ENCODE measurements at regions not wholly inside any gene's neighbourhood (a gene's known extent, or its start where the extent isn't known, plus 50 kb on each side); places are given as distances from the start of the nearest gene placed in this dataset.
"Not testable (repeated sequence)": the region's sequence is repeated elsewhere in the genome, so short reads cannot be mapped to it uniquely, and the experiment has no call there.

DNA sequence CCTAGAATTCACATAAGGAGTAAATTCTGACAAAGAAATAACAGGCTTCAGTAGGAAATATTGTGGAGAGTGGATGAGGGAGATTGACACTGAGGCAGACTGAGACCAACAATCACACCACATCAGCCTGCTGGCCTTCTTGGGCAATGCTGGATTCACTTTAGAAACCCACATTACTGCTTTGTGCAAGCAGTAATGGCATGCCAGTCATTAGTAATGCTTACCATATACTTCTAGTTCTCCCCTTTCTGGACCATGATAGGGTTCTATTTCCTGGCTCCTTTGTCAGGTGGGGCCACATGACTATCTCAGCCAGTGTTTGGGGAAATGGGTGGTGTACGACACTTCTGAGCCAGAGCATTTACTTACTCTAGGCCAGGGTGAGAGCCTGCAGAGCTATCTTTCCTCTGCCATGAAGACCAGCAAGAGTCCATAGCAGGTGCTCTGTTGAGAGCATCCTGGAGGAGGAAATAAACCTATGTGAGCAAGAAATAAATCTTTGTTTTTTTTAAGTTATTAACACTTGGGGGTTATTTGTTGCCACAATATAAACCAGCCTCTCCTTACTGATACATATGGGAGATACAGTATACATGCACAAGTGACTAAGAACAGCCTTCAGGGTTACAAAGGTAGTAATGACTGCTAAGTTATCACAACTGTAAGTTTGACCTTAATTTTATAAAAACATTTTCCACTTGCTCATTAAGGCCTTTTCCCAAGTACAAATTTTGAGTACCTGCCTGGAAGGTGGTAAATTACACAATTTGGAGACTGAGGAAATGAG lies 89.3 kb upstream of the TANK start:
- no peak overlapping the region for H3K4me3 ChIP-seq (ENCODE audit: low read length, poor library complexity, severe bottlenecking)
- H3K9me3 ChIP-seq (ENCODE audit: insufficient read depth, low read depth, low read length): no peaks in the 10 kb centered on the region
- TF ChIP-seq EZH2phosphoT487 (IDR thresholded peaks at IDR 0.05; ENCODE audit: borderline replicate concordance): no peak
- TF ChIP-seq, protein P1, sequence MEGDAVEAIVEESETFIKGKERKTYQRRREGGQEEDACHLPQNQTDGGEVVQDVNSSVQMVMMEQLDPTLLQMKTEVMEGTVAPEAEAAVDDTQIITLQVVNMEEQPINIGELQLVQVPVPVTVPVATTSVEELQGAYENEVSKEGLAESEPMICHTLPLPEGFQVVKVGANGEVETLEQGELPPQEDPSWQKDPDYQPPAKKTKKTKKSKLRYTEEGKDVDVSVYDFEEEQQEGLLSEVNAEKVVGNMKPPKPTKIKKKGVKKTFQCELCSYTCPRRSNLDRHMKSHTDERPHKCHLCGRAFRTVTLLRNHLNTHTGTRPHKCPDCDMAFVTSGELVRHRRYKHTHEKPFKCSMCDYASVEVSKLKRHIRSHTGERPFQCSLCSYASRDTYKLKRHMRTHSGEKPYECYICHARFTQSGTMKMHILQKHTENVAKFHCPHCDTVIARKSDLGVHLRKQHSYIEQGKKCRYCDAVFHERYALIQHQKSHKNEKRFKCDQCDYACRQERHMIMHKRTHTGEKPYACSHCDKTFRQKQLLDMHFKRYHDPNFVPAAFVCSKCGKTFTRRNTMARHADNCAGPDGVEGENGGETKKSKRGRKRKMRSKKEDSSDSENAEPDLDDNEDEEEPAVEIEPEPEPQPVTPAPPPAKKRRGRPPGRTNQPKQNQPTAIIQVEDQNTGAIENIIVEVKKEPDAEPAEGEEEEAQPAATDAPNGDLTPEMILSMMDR (conservative IDR thresholded peaks at IDR 0.05; ENCODE audit: low read length): no peak
- H3K9ac ChIP-seq (ENCODE audit: low read depth, low read length, poor library complexity, severe bottlenecking): no peak overlapping the region
- H3K4me1 ChIP-seq (ENCODE audit: insufficient read depth, low read length, poor library complexity, severe bottlenecking): peaks cover 8% of the 10 kb centered on the region
- no peaks in the 10 kb centered on the region for H3K9me2 ChIP-seq (replicated peaks; ENCODE audit: low read depth, low read length)
- H2AFZ ChIP-seq (ENCODE audit: low read length): peak overlapping the region; percentile 42; the same call in 1 of the 2 replicates
- no peaks in the 10 kb centered on the region; the same call in 1 of the 2 replicates for H3F3A ChIP-seq (ENCODE audit: low read depth)
- no peaks in the 10 kb centered on the region for H3K36me3 ChIP-seq (ENCODE audit: insufficient read depth, low read length)
- no peaks in the 10 kb centered on the region for H3K27me3 ChIP-seq (ENCODE audit: insufficient read depth, low read length, poor library complexity, severe bottlenecking)
- no peaks in the 10 kb centered on the region for H4K20me1 ChIP-seq (ENCODE audit: insufficient read depth, low read length, poor library complexity, severe bottlenecking)
- H3K79me2 ChIP-seq (ENCODE audit: insufficient read depth, low read length): no peaks in the 10 kb centered on the region
- no peak overlapping the region for H3K4me2 ChIP-seq (ENCODE audit: low read depth, low read length, poor library complexity, severe bottlenecking)

- not testable (repeated sequence) for H3K9ac ChIP-seq (ENCODE audit: low read depth, low read length, poor library complexity, severe bottlenecking); H3K4me2 ChIP-seq (ENCODE audit: low read depth, low read length, poor library complexity, severe bottlenecking); H3K4me3 ChIP-seq (ENCODE audit: low read length, poor library complexity, severe bottlenecking); H3K79me2 ChIP-seq (ENCODE audit: insufficient read depth, low read length); H3K27me3 ChIP-seq (ENCODE audit: insufficient read depth, low read length, poor library complexity, severe bottlenecking); H2AFZ ChIP-seq (ENCODE audit: low read length); H3K9me2 ChIP-seq (replicated peaks; ENCODE audit: low read depth, low read length); H3K36me3 ChIP-seq (ENCODE audit: insufficient read depth, low read length); H3F3A ChIP-seq (ENCODE audit: low read depth); H3K9me3 ChIP-seq (ENCODE audit: insufficient read depth, low read depth, low read length); H4K20me1 ChIP-seq (ENCODE audit: insufficient read depth, low read length, poor library complexity, severe bottlenecking)
- peaks cover 19% of the 10 kb centered on the region for H3K4me1 ChIP-seq (ENCODE audit: insufficient read depth, low read length, poor library complexity, severe bottlenecking)
These were observed 87.8 kb upstream of the TANK start for GRCh38 chr2:161072436-161072835.

DNA sequence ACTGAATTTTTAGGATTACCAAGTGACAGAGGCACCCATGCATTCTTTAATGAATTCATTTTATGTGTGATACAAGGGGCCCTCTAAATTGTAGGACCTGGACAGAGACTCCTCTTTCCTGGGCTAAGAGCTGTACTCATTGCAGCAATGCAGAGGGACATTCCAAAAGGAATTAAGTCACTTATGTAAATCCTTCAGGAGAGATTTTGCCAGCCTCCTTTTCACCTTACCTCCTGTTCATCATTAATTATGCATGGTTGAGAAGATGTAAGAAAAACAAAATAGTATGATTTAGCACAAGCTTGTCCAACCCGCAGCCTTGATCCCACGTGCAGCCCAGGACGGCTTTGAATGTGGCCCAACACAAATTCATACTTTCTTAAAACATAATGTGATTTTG lies 84.5 kb upstream of the TANK start:
- no peak overlapping the region for H3K4me3 ChIP-seq (ENCODE audit: low read length, poor library complexity, severe bottlenecking)
- no peak for TF ChIP-seq EZH2phosphoT487 (IDR thresholded peaks at IDR 0.05; ENCODE audit: borderline replicate concordance)
- TF ChIP-seq, protein P1 (conservative IDR thresholded peaks at IDR 0.05; ENCODE audit: low read length): no peak
- no peaks in the 10 kb centered on the region for H3K9me3 ChIP-seq (ENCODE audit: insufficient read depth, low read depth, low read length)
- H3K4me2 ChIP-seq (ENCODE audit: low read depth, low read length, poor library complexity, severe bottlenecking): no peak overlapping the region
- peaks cover 28% of the 10 kb centered on the region for H3K4me1 ChIP-seq (ENCODE audit: insufficient read depth, low read length, poor library complexity, severe bottlenecking)
- H3K36me3 ChIP-seq (ENCODE audit: insufficient read depth, low read length): no peaks in the 10 kb centered on the region
- no peaks in the 10 kb centered on the region for H4K20me1 ChIP-seq (ENCODE audit: insufficient read depth, low read length, poor library complexity, severe bottlenecking)
- H3K27me3 ChIP-seq (ENCODE audit: insufficient read depth, low read length, poor library complexity, severe bottlenecking): no peaks in the 10 kb centered on the region
- no peaks in the 10 kb centered on the region for H3K9me2 ChIP-seq (replicated peaks; ENCODE audit: low read depth, low read length)
- no peaks in the 10 kb centered on the region for H3K79me2 ChIP-seq (ENCODE audit: insufficient read depth, low read length)
- no peak overlapping the region for H3K9ac ChIP-seq (ENCODE audit: low read depth, low read length, poor library complexity, severe bottlenecking)
- H2AFZ ChIP-seq (ENCODE audit: low read length): no peak overlapping the region
- H3F3A ChIP-seq (ENCODE audit: low read depth): peaks cover 7% of the 10 kb centered on the region

DNA sequence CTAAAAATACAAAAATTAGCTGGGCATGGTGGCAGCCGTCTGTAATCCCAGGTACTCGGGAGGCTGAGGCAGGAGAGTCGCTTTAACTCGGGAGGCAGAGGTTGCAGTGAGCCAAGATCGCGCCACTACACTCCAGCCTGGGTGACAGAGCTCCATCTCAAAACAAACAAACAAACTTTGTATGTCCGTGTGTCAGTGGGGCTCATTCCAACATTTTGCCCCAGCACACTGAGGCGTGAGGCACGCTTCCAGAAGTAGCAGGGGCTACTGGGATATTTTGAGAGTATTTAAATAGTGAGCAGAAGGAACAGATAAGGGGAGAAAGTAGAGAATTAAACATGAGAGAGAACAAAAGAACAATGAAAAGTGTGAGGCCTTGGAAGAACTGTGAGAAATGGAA lies 83.3 kb upstream of the TANK start:
- Histone ChIP-seq H3K4me2 (ENCODE audit: low read depth, low read length, poor library complexity, severe bottlenecking) (peak overlapping the region; percentile 60), H3F3A (ENCODE audit: low read depth) (peaks cover 7% of the 10 kb centered on the region), H3K36me3 (ENCODE audit: insufficient read depth, low read length) (no peaks in the 10 kb centered on the region), H3K4me3 (ENCODE audit: low read length, poor library complexity, severe bottlenecking) (peak overlapping the region; percentile 19), H3K9me3 (ENCODE audit: insufficient read depth, low read depth, low read length) (no peaks in the 10 kb centered on the region), H3K9me2 (replicated peaks; ENCODE audit: low read depth, low read length) (no peaks in the 10 kb centered on the region), H3K9ac (ENCODE audit: low read depth, low read length, poor library complexity, severe bottlenecking) (peak overlapping the region; percentile 35), H3K79me2 (ENCODE audit: insufficient read depth, low read length) (no peaks in the 10 kb centered on the region), H3K4me1 (ENCODE audit: insufficient read depth, low read length, poor library complexity, severe bottlenecking) (peaks cover 28% of the 10 kb centered on the region), H4K20me1 (ENCODE audit: insufficient read depth, low read length, poor library complexity, severe bottlenecking) (no peaks in the 10 kb centered on the region), H2AFZ (ENCODE audit: low read length) (no peak overlapping the region), H3K27me3 (ENCODE audit: insufficient read depth, low read length, poor library complexity, severe bottlenecking) (no peaks in the 10 kb centered on the region)
- TF ChIP-seq, protein P1 (conservative IDR thresholded peaks at IDR 0.05; ENCODE audit: low read length): no peak
- TF ChIP-seq EZH2phosphoT487 (IDR thresholded peaks at IDR 0.05; ENCODE audit: borderline replicate concordance): no peak

Data from Loucy (cell line).